ENCODE measurements at regions not wholly inside any gene's neighbourhood (a gene's known extent, or its start where the extent isn't known, plus 50 kb on each side); places are given as distances from the start of the nearest gene placed in this dataset.
A peak's percentile ranks its signal among the peaks of the same experiment; 100 is the strongest.

DNA sequence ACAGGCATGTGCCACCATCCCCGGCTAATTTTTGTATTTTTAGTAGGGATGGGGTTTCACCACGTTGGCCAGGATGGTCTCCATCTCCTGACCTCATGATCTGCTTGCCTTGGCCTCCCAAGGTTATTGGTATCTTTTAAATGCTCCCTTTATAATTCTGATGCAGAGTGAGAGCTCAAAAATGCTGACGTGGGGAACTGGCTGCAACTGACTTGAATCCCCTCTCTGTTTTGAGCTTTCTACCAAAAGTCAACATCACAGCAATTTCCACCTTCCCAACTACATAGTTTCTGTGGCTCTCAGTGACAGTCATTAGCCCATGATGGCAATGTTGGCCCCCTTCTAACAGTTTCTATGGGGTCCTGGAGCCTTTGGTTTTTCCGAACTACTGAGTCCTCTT is 268.2 kb upstream of the FOXD3 start (continued):
- TF ChIP-seq, protein P1, sequence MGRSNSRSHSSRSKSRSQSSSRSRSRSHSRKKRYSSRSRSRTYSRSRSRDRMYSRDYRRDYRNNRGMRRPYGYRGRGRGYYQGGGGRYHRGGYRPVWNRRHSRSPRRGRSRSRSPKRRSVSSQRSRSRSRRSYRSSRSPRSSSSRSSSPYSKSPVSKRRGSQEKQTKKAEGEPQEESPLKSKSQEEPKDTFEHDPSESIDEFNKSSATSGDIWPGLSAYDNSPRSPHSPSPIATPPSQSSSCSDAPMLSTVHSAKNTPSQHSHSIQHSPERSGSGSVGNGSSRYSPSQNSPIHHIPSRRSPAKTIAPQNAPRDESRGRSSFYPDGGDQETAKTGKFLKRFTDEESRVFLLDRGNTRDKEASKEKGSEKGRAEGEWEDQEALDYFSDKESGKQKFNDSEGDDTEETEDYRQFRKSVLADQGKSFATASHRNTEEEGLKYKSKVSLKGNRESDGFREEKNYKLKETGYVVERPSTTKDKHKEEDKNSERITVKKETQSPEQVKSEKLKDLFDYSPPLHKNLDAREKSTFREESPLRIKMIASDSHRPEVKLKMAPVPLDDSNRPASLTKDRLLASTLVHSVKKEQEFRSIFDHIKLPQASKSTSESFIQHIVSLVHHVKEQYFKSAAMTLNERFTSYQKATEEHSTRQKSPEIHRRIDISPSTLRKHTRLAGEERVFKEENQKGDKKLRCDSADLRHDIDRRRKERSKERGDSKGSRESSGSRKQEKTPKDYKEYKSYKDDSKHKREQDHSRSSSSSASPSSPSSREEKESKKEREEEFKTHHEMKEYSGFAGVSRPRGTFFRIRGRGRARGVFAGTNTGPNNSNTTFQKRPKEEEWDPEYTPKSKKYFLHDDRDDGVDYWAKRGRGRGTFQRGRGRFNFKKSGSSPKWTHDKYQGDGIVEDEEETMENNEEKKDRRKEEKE (IDR thresholded peaks at IDR 0.05) = no peak
- TF ChIP-seq SMAD5 (IDR thresholded peaks at IDR 0.05; ENCODE audit: low read depth) (no peak), CHD4 (IDR thresholded peaks at IDR 0.05) (no peak), ESRRA (IDR thresholded peaks at IDR 0.05; ENCODE audit: low read length) (no peak)
- TF ChIP-seq, protein P2, sequence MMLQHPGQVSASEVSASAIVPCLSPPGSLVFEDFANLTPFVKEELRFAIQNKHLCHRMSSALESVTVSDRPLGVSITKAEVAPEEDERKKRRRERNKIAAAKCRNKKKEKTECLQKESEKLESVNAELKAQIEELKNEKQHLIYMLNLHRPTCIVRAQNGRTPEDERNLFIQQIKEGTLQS (IDR thresholded peaks at IDR 0.05; ENCODE audit: borderline replicate concordance, extremely low read depth, low read depth, low read length) = no peak

- no peak for DNase-seq (ENCODE audit: low read depth, low spot score)
- POLR2A ChIA-PET = no interaction called here
- H3K4me1 ChIP-seq (ENCODE audit: control insufficient read depth, insufficient read depth, low read length) = no peaks in the 10 kb centered on the region
These were observed 259.0 kb upstream of the FOXD3 start for GRCh38 chr1:63063367-63063766.

More at GRCh38 chr1:63063367-63063766, 259.0 kb upstream of the FOXD3 start:
- no TSS peak for BruUV-seq (replicated peaks)
- ChIA-PET CTCF (interaction anchor here (0.7 to 2.4 kb wide), 4 partner anchors 9 to 122 kb away, joined by 3 to 10 read pairs (median 4); no protein-coding TSS in a partner anchor), RAD21 (ENCODE audit: unreplicated experiment) (interaction anchor here (1.5 kb wide), 1 partner anchor 86 kb away, joined by 3 read pairs; no protein-coding TSS in a partner anchor), SMC1A (ENCODE audit: uncharacterized antibody, unreplicated experiment) (no interaction called here)
- 27% methylated on average over 3 of the region's 3 CpGs for WGBS (ENCODE audit: insufficient coverage, insufficient replicate concordance, low lambda C conversion rate, missing lambda C conversion rate)
- Histone ChIP-seq H3K79me2 (ENCODE audit: control insufficient read depth, insufficient read depth, low read length) (no peaks in the 10 kb centered on the region), H4K20me1 (ENCODE audit: control insufficient read depth, insufficient read depth) (no peaks in the 10 kb centered on the region), H3K27me3 (replicated peaks in 1 of 2; ENCODE audit: control insufficient read depth in 2 of 2, insufficient read depth in 2 of 2, low read length in 1 of 2) (no peaks in the 10 kb centered on the region; a peak in 2 of 4 replicates), H3K9ac (ENCODE audit: control insufficient read depth, insufficient read depth, low read length) (no peak overlapping the region), H3K4me3 (no peak overlapping the region), H2AFZ (ENCODE audit: control insufficient read depth, low read depth, low read length) (no peak overlapping the region), H3K27ac (ENCODE audit: control insufficient read depth, insufficient read depth) (no peak overlapping the region), H3K36me3 (ENCODE audit: control insufficient read depth in 2 of 2, insufficient read depth in 2 of 2, low read length in 1 of 2) (no peaks in the 10 kb centered on the region), H3K4me2 (ENCODE audit: control insufficient read depth, insufficient read depth) (no peak overlapping the region), H3K9me3 (replicated peaks; ENCODE audit: control insufficient read depth, insufficient read depth, low read length) (no peaks in the 10 kb centered on the region)
- ATAC-seq (0 out of 3 replicates have a peak, but pooled peaks have one; percentile 41), FAIRE-seq (no peak)
- TF ChIP-seq CTCF (IDR thresholded peaks at IDR 0.05 in 2 of 3, conservative IDR thresholded peaks at IDR 0.05 in 1 of 3; ENCODE audit: control insufficient read depth in 2 of 3, extremely low read depth in 1 of 3, insufficient read depth in 1 of 3, low read depth in 3 of 3, low read length in 3 of 3) = peak; percentile 15 to 28 (median 25); a peak in 2 of 6 replicates
- TF ChIP-seq ZNF687 (IDR thresholded peaks at IDR 0.05) = no peak
- no peak for TF ChIP-seq GABPA (IDR thresholded peaks at IDR 0.05; ENCODE audit: low read depth)
- no peak for TF ChIP-seq SMAD1 (IDR thresholded peaks at IDR 0.05; ENCODE audit: low read depth, partially characterized antibody)
- no peak for TF ChIP-seq SPI1 (IDR thresholded peaks at IDR 0.05; ENCODE audit: borderline replicate concordance, insufficient read depth, low read depth, low read length)
- no peak for TF ChIP-seq CBX3 (IDR thresholded peaks at IDR 0.05; ENCODE audit: borderline replicate concordance, low read depth)
- no peak for TF ChIP-seq MTA3 (IDR thresholded peaks at IDR 0.05; ENCODE audit: borderline replicate concordance, low read length)
- TF ChIP-seq RAD21 (IDR thresholded peaks at IDR 0.05; ENCODE audit: insufficient read depth, low read depth, low read length) = peak; percentile 43
- intact Hi-C loops (cut with micrococcal nuclease; ENCODE audit: unreplicated experiment) = loop anchor here (5.0 kb wide), 1 partner anchor 89 kb away; no protein-coding TSS in a partner anchor
- in situ Hi-C loops (cut with MboI) = no loop called here
